ENCODE measurements at regions not wholly inside any gene's neighbourhood (a gene's known extent, or its start where the extent isn't known, plus 50 kb on each side); places are given as distances from the start of the nearest gene placed in this dataset.

- DNase-seq (ENCODE audit: extremely low spot score), result no peak
- no peak for TF ChIP-seq SP1 (IDR thresholded peaks at IDR 0.05)
- no peak for TF ChIP-seq BHLHE40 (IDR thresholded peaks at IDR 0.05; ENCODE audit: borderline replicate concordance)
- no peak for TF ChIP-seq L3MBTL2 (conservative IDR thresholded peaks at IDR 0.05)
- no peak for TF ChIP-seq FOXK2 (IDR thresholded peaks at IDR 0.05)
- TF ChIP-seq ZNF384 (IDR thresholded peaks at IDR 0.05), result no peak
- TF ChIP-seq CTBP1 (IDR thresholded peaks at IDR 0.05; ENCODE audit: borderline replicate concordance), result no peak
- TF ChIP-seq, protein P1, sequence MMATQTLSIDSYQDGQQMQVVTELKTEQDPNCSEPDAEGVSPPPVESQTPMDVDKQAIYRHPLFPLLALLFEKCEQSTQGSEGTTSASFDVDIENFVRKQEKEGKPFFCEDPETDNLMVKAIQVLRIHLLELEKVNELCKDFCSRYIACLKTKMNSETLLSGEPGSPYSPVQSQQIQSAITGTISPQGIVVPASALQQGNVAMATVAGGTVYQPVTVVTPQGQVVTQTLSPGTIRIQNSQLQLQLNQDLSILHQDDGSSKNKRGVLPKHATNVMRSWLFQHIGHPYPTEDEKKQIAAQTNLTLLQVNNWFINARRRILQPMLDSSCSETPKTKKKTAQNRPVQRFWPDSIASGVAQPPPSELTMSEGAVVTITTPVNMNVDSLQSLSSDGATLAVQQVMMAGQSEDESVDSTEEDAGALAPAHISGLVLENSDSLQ (IDR thresholded peaks at IDR 0.05), result no peak
- TF ChIP-seq SUZ12 (IDR thresholded peaks at IDR 0.05), result no peak
- no peak for TF ChIP-seq FOXM1 (IDR thresholded peaks at IDR 0.05; ENCODE audit: borderline replicate concordance)
- TF ChIP-seq LEF1 (IDR thresholded peaks at IDR 0.05; ENCODE audit: borderline replicate concordance), result no peak
- no peak for TF ChIP-seq ELF4 (IDR thresholded peaks at IDR 0.05)
- no peak for TF ChIP-seq TARDBP (IDR thresholded peaks at IDR 0.05)
- TF ChIP-seq FOXA1 (IDR thresholded peaks at IDR 0.05), result no peak
- no peak for TF ChIP-seq HDGF (IDR thresholded peaks at IDR 0.05; ENCODE audit: borderline replicate concordance)
- TF ChIP-seq ARNT (IDR thresholded peaks at IDR 0.05), result no peak
- TF ChIP-seq NFRKB (IDR thresholded peaks at IDR 0.05), result no peak
- ChIA-PET POLR2A (no interaction called here), CTCF (no interaction called here)
Measured at GRCh38 chr7:136807598-136807997, 60.9 kb upstream of the CHRM2 start.

- CTCF ChIA-PET, result no interaction called here
- POLR2A ChIA-PET, result no interaction called here
- no peak for TF ChIP-seq BHLHE40 (IDR thresholded peaks at IDR 0.05; ENCODE audit: borderline replicate concordance)
- DNase-seq (ENCODE audit: extremely low spot score), result no peak
Measured at GRCh38 chr7:136803028-136803427, 65.4 kb upstream of the CHRM2 start.

DNA sequence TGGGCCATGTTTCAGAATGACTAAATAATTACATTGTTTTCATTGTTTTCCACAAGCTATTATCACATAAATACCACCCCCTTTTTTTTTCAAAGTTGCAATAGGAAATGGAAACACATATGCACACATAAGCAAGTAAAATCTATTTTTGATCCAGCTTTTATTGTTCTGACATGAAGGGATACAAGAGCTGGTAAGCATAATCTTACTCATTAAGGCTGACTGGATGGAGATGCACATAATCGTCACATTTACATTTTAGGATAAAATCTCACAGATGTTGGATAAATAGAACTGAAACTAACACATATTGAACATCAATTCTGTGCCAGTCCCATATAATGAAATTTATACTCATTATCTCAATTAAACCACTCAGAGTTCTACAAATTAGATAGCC, 84.5 kb upstream of the CHRM2 start:
- TF ChIP-seq FOXM1 (IDR thresholded peaks at IDR 0.05; ENCODE audit: borderline replicate concordance) (no peak), FOXK2 (IDR thresholded peaks at IDR 0.05) (no peak), ELF4 (IDR thresholded peaks at IDR 0.05) (no peak), L3MBTL2 (conservative IDR thresholded peaks at IDR 0.05) (no peak), TARDBP (IDR thresholded peaks at IDR 0.05) (no peak)
- DNase-seq (ENCODE audit: extremely low spot score), result no peak
- POLR2A ChIA-PET, result no interaction called here
- CTCF ChIA-PET, result no interaction called here

DNA sequence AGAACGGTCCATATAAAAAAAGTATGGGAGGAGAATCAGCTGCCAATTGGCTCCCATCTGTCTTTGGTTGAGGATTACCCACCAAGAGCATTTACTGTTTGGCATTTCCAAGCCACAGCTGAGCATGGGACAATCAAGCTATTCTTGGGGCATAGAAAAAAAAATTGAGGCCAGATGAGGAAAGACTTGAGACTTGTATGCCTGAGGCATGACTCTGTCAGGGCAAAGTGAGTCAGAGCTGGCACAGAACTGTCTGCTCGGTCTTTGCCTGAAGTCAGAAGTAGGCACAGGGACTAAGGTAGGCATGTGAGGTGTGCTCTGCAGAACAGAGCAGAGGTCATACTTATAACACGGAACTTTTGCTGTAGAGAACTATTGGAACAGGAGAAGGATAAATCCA, 126.5 kb upstream of the CHRM2 start:
- POLR2A ChIA-PET, result no interaction called here
- CTCF ChIA-PET, result no interaction called here

DNA sequence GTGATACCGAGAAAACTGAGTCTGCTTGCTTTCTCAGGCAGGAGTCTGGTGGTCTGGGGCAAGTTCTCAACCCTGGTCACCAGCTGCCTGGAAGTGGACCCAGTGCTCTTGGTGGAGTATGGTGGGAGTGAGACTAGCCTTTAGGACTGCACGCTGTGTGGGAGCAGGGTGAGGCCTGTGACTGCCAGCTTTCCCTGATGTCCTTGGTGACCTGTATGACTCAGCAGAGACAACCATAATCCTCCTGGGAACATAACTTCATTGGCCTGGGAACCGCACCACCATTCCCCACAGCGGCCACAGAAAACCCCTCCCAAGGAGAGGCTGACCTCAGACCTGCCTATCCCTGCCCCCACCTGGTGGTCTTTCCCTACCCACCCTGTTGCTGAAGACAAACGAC, 139.5 kb upstream of the CHRM2 start:
- CTCF ChIA-PET, result no interaction called here
- no peak for DNase-seq (ENCODE audit: extremely low spot score)
- TF ChIP-seq ELF4 (IDR thresholded peaks at IDR 0.05) (no peak), LEF1 (IDR thresholded peaks at IDR 0.05; ENCODE audit: borderline replicate concordance) (no peak), HDGF (IDR thresholded peaks at IDR 0.05; ENCODE audit: borderline replicate concordance) (no peak), FOXK2 (IDR thresholded peaks at IDR 0.05) (no peak), L3MBTL2 (conservative IDR thresholded peaks at IDR 0.05) (no peak), ARNT (IDR thresholded peaks at IDR 0.05) (no peak), NFRKB (IDR thresholded peaks at IDR 0.05) (no peak), CTBP1 (IDR thresholded peaks at IDR 0.05; ENCODE audit: borderline replicate concordance) (no peak), FOXA1 (IDR thresholded peaks at IDR 0.05) (no peak), SP1 (IDR thresholded peaks at IDR 0.05) (no peak)
- POLR2A ChIA-PET, result no interaction called here

More for the DNA sequence above, 126.5 kb upstream of the CHRM2 start:
- DNase-seq (ENCODE audit: extremely low spot score), result no peak
- TF ChIP-seq, protein P1 (IDR thresholded peaks at IDR 0.05), result no peak
- TF ChIP-seq L3MBTL2 (conservative IDR thresholded peaks at IDR 0.05) (no peak), TARDBP (IDR thresholded peaks at IDR 0.05) (no peak), NFRKB (IDR thresholded peaks at IDR 0.05) (no peak), FOXK2 (IDR thresholded peaks at IDR 0.05) (no peak), HDGF (IDR thresholded peaks at IDR 0.05; ENCODE audit: borderline replicate concordance) (no peak), FOXA1 (IDR thresholded peaks at IDR 0.05) (no peak), LEF1 (IDR thresholded peaks at IDR 0.05; ENCODE audit: borderline replicate concordance) (no peak), ELF4 (IDR thresholded peaks at IDR 0.05) (no peak), SUZ12 (IDR thresholded peaks at IDR 0.05) (no peak), BHLHE40 (IDR thresholded peaks at IDR 0.05; ENCODE audit: borderline replicate concordance) (no peak), ARNT (IDR thresholded peaks at IDR 0.05) (no peak), FOXM1 (IDR thresholded peaks at IDR 0.05; ENCODE audit: borderline replicate concordance) (no peak), CTBP1 (IDR thresholded peaks at IDR 0.05; ENCODE audit: borderline replicate concordance) (no peak), SP1 (IDR thresholded peaks at IDR 0.05) (no peak), ZNF384 (IDR thresholded peaks at IDR 0.05) (no peak)

- CTCF ChIA-PET, result no interaction called here
Measured at GRCh38 chr7:136726460-136726859, 142.0 kb upstream of the CHRM2 start.

More at GRCh38 chr7:136726460-136726859, 142.0 kb upstream of the CHRM2 start:
- POLR2A ChIA-PET, result no interaction called here
- TF ChIP-seq TARDBP (IDR thresholded peaks at IDR 0.05), result no peak
- no peak for TF ChIP-seq FOXA1 (IDR thresholded peaks at IDR 0.05)
- TF ChIP-seq ZNF384 (IDR thresholded peaks at IDR 0.05), result no peak
- TF ChIP-seq BHLHE40 (IDR thresholded peaks at IDR 0.05; ENCODE audit: borderline replicate concordance), result no peak
- TF ChIP-seq NFRKB (IDR thresholded peaks at IDR 0.05), result no peak
- TF ChIP-seq SP1 (IDR thresholded peaks at IDR 0.05), result no peak
- no peak for TF ChIP-seq FOXM1 (IDR thresholded peaks at IDR 0.05; ENCODE audit: borderline replicate concordance)
- TF ChIP-seq LEF1 (IDR thresholded peaks at IDR 0.05; ENCODE audit: borderline replicate concordance), result no peak
- no peak for TF ChIP-seq FOXK2 (IDR thresholded peaks at IDR 0.05)
- no peak for TF ChIP-seq ELF4 (IDR thresholded peaks at IDR 0.05)
- TF ChIP-seq SUZ12 (IDR thresholded peaks at IDR 0.05), result no peak
- TF ChIP-seq HDGF (IDR thresholded peaks at IDR 0.05; ENCODE audit: borderline replicate concordance), result no peak
- no peak for TF ChIP-seq CTBP1 (IDR thresholded peaks at IDR 0.05; ENCODE audit: borderline replicate concordance)
- TF ChIP-seq, protein P1 (IDR thresholded peaks at IDR 0.05), result no peak
- no peak for TF ChIP-seq L3MBTL2 (conservative IDR thresholded peaks at IDR 0.05)
- TF ChIP-seq ARNT (IDR thresholded peaks at IDR 0.05), result no peak
- no peak for DNase-seq (ENCODE audit: extremely low spot score)

Data from HEK293T (cell line).